CD4-positive, alpha-beta T cell treated with Interleukin-6 at 100 ng/mL for 8 hours (primary cell): ENCODE measurements at regions not wholly inside any gene's neighbourhood (a gene's known extent, or its start where the extent isn't known, plus 50 kb on each side); places are given as distances from the start of the nearest gene placed in this dataset.

Source experiments
- DNase-seq: peaks from one replicate; pipeline ENCODE4 v3.0.0-alpha.2; 2020; ENCODE audit warnings: mixed read lengths, low spot score

- no peak for DNase-seq
Measured at GRCh38 chr3:72155391-72156064, 370.6 kb upstream of the PROK2 start.

GRCh38 chr3:72154391-72155335 lies 369.7 kb upstream of the PROK2 start:
- DNase-seq, result no peak

DNA sequence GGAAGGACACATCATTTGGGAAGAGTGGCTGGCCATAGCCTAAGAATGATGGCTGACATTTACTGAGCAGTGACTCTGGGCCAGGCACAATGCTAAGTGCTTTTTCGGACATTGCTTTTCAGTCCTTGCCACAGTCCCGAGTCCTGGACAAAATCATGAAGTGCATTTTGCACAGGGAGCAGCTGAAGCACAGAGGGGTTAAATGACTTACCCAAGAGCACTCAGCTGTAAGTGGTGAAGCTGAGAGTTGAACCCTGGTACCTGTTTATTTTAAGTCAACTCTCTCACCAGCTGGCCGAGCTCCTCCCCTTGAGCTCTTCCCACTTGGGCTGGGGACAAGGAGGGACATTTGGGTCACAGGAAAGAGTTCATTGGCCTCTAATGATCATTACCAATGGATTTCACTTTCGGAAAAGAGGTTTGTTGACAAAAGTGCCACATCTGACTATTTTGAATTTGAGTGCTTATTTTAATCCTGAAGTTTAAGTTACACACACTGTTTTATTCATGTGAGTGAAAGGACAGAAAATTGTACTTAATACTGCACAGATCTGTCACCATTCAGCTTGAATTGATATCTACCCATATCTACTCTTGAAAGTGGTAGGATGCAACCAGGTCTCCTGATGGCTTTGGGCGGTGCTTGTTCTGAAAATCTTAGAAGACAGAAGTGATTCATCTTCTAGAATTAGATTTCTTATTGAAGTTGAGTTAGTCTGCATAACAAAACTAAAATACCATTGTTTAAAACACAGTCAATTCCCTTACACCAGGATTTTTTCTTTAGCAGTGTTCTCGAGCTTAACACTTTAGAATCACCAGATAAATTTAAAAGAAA lies 368.7 kb upstream of the PROK2 start:
- no peak for DNase-seq

DNA sequence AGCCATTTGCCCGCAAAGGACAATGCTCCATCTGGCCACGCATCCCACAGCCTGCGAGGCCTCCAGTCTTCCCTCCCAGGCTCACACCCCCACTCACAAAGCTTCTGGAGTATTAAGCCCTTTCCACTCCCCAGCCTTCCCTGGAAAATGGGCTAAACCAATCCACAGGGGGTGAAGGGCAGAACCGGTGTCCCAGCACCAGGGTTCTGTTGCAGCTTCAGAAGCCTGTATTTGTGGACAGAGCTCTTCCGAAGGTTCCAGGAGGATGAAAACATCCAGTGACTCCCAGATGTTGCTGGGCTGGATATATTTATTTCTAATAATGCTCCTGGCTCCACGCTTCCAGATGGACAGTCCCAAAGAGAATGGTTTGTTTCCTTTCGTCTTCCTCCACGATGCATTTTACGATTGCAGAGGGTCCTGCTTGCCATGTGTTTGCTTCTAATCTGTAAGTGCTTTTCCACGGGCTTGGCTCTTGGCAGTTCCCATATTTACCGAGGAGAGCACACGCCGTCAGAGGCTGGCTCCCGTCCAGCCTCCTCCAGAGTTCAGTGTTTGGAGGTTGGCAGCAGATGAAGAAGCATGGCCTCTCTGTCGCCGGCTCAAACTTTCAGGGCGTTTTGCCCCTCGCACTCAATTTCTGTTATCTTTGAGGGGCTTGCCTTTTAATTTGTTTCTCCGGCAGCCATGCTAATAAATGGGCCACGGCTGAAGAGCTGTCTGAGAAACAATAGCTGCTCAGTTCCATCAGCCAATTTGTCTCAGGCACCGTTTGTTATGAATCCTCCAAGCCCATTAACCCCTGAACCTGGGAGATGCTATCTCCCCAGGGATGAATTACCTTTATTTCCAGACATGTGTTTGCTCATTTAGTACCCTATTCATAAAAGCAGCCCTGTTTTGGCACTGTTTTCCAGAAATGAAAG lies 367.9 kb upstream of the PROK2 start:
- DNase-seq, result no peak

DNA sequence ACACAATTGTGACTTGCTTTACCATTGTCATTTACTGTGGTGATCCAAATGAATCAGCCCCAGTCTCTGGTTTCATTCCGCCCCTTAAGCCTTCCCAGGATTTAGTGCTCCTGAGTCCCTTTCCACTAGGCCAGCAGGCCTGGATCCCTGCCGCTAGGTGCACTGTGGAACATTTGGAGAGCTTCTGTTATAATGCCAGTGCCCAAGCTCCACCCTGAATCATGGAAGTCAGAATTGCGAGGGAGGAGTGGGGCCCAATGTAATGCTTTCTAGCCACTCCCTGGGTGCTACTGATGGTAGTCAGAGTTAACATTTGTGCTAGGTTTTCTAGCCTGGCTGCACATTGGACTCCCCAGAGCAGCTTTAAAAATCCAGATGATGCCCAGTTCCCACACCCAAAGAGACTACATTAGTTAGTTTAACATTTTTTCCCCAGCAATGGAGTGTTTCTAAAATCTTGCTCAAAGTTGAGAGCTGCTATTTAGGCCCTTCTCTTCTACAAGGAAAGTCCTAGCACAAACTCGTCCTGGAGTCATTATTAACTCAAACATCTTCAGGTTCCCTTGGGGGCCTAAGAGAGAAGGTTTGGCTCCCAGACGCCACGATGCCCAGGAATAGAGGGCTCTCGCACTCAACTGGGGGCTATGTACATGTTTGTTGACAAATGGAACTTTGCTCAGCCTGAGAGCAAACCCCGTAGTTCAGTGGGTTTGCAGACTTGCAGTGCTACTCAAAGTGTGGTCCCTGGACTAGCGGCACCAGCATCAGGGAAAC lies 366.7 kb upstream of the PROK2 start:
- no peak for DNase-seq

DNA sequence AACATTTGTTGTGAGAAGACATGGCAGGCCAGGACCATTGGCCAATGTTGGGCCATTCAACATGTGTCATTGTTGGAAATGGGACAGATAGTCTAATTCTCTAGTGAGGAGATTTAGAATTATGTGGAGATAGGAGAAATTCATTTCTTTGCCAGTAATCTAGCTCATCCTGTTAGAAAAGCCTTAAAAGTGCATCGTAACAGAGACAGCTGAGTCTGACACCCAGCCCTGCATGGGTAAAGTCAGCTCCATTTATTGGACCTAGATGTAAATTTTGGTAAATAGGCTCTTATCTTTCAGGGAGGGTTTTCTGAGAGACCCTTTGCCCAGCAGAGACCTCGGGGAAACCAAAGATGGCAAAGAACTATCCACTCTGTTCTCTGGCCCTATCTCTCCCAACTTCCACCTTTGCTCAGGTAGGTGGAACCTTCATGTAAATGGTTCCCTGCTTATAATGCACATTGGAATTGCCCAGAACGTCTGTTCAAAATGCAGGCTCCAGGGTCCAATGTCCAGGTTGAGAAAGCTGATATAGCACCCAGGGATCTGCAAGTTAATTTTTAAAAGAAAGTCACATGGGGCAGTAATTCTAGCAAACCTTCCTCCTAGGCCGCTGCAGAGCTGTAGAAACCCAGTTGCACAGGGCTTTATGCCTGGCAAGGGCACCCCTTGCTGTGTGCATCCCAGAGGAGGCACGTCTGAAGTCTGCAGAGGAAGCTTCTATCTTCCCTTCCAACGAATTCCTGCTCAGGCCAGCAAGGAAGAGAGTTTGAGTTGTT lies 365.9 kb upstream of the PROK2 start:
- no peak for DNase-seq

DNA sequence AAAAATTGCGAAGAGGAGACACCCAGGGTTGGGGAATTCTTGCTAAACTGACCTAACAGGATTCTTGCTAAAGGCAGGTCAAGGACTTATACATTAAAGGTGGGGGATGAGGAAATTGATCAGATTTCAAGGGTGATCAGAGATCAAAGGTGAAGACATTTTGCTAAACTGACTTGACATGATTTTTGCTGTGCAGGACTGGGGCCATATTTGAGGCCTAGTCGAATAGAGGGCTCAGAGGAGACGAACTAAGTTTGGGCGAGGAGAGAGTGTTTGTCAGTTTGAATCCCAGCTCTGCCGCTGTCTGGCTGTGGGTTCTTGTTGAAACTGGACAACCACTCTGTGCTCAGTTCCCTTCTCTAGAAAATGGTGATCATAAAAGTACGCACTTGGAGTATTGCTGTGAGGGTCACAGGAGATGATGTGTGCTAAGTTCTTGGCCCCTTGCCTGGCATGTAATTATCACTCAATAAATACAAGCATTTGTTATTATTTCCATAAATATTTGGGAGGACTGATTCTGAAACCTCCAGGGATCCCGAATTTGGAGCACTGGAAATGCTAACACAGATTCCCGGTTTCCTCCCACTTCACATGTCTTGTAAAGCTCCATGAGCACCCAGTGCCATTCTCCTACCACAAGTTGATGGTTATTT lies 364.8 kb upstream of the PROK2 start:
- no peak for DNase-seq

GRCh38 chr3:72147600-72147999 lies 362.7 kb upstream of the PROK2 start:
- no peak for DNase-seq

DNA sequence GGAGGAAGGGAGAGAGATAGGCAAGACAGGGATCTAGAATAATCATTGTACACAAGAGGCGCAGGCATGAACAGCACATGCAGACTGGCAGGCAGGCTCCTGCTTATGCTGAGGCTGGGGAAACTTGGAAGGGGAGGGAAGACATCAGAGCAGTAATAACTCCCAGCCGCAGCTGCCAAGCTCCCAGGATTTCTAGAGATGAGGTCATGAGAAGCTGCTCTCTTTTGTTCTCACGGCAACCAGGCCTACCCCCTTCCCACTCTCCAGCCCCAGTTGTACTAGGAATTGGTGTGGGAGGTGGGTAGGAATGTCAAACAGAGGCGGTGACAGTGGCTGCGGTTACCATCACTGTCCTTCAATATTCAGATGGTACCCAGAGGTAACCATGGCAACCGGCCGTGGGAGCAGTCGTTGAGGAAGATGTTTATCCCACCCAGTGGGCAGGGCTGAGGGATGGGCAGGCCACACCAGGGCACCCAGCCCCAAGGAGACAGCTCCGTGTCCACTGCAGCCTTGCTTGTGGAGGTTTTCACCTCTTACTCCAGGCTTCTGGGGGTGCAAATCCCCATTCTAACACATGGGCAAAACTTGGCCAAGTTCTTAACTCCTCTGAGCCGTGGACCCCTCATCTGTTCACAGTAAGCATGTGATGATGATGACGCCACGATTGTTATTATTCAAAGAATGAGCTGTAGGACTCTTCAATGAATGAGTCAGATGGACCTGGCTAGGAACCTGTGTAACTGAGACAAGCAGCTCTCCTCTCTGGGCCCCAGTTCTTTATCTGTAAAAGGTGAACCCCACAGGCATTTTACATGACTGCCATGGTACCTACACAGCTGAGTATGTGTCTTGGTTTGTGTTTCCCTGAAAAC lies 360.8 kb upstream of the PROK2 start:
- no peak for DNase-seq

- no peak for DNase-seq
Measured at GRCh38 chr3:72144773-72145505, 360.0 kb upstream of the PROK2 start.

- DNase-seq, result no peak
Measured at GRCh38 chr3:72143966-72144717, 359.2 kb upstream of the PROK2 start.

- DNase-seq, result no peak
Measured at GRCh38 chr3:72143322-72143721, 358.4 kb upstream of the PROK2 start.

- DNase-seq, result no peak
Measured at GRCh38 chr3:72142028-72142427, 357.1 kb upstream of the PROK2 start.

GRCh38 chr3:72141264-72141663 lies 356.3 kb upstream of the PROK2 start:
- no peak for DNase-seq

DNA sequence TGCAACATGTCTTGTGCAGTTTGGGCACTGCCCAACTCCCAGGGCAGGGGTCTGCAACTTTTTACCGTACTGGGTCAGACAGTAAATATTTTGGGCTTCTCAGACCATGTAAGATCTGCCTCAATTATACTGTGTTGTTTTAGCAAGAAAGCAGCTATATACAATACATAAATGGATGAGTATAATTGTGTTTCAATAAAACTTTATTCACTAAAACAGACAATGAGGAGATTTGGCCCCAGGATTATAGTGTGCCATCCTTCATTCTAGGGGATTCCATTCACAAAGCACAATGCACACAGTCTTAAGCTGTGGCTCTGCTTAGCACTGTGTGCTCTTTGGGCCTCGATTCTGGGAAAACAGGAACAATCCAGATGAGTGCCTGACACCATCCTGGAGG lies 354.4 kb upstream of the PROK2 start:
- no peak for DNase-seq
